ENCODE measurements at regions not wholly inside any gene's neighbourhood (a gene's known extent, or its start where the extent isn't known, plus 50 kb on each side); places are given as distances from the start of the nearest gene placed in this dataset.
A peak's percentile ranks its signal among the peaks of the same experiment; 100 is the strongest.
"Not testable (repeated sequence)": the region's sequence is repeated elsewhere in the genome, so short reads cannot be mapped to it uniquely, and the experiment has no call there.

- DNase-seq = no peak
Measured at GRCh38 chr21:30104241-30104640, 62.4 kb downstream of the CLDN17 start.

- no peak for DNase-seq
Measured at GRCh38 chr21:30102871-30103270, 63.7 kb downstream of the CLDN17 start.

- DNase-seq = no peak
Measured at GRCh38 chr21:30101967-30102366, 64.6 kb downstream of the CLDN17 start.

- DNase-seq = no peak
Measured at GRCh38 chr21:30097791-30098190, 68.8 kb downstream of the CLDN17 start.

GRCh38 chr21:30083225-30083945, 83.2 kb downstream of the CLDN17 start:
- no peak for DNase-seq

- DNase-seq = no peak
Measured at GRCh38 chr21:30081506-30081905, 85.1 kb downstream of the CLDN17 start.

GRCh38 chr21:30072496-30072895, 94.1 kb downstream of the CLDN17 start:
- peak; percentile 80 for DNase-seq

GRCh38 chr21:30058928-30059327, 107.7 kb downstream of the CLDN17 start:
- DNase-seq = no peak

- no peak for DNase-seq
Measured at GRCh38 chr21:30057108-30057507, 109.5 kb downstream of the CLDN17 start.

GRCh38 chr21:30048570-30048969, 108.8 kb upstream of the GRIK1 start:
- no peak for DNase-seq

- DNase-seq = peak; percentile 57
Measured at GRCh38 chr21:30044447-30045064, 104.8 kb upstream of the GRIK1 start.

GRCh38 chr21:30042443-30042842, 102.6 kb upstream of the GRIK1 start:
- DNase-seq = no peak

- DNase-seq = no peak
Measured at GRCh38 chr21:30033441-30033840, 93.6 kb upstream of the GRIK1 start.

GRCh38 chr21:30030416-30030815, 90.6 kb upstream of the GRIK1 start:
- no peak for DNase-seq

- DNase-seq = no peak
Measured at GRCh38 chr21:30028537-30028936, 88.7 kb upstream of the GRIK1 start.

GRCh38 chr21:30027986-30028385, 88.2 kb upstream of the GRIK1 start:
- no peak for DNase-seq

- DNase-seq = not testable (repeated sequence)
Measured at GRCh38 chr21:30023056-30023455, 83.3 kb upstream of the GRIK1 start.

- no peak for DNase-seq
Measured at GRCh38 chr21:30014886-30015285, 75.1 kb upstream of the GRIK1 start.

- no peak for DNase-seq
Measured at GRCh38 chr21:29991624-29992023, 51.8 kb upstream of the GRIK1 start.

GRCh38 chr21:29989634-29990234, 49.9 kb upstream of the GRIK1 start:
- peak; percentile 13 for DNase-seq
